H1 (cell line): ENCODE measurements at regions not wholly inside any gene's neighbourhood (a gene's known extent, or its start where the extent isn't known, plus 50 kb on each side); places are given as distances from the start of the nearest gene placed in this dataset.

Experiments
- CTCF ChIA-PET: fragments of 300-600 bp; sonication (Branson Sonifier 250); formaldehyde crosslinking; loops from one replicate; lab custom pipeline; 2021; ENCODE audit not compliant: partially characterized antibody; lab: Charles Lee
- POLR2A ChIA-PET: fragments of 300-600 bp; sonication (Branson Sonifier 250); formaldehyde crosslinking; loops from one replicate; lab custom pipeline; 2021; ENCODE audit warnings: inconsistent platforms; ENCODE audit not compliant: partially characterized antibody; lab: Charles Lee
- DNase-seq, 2 experiments: peaks; one replicate each; pipeline versions ENCODE4 v3.0.0 to v3.0.0-alpha.2; 2010 to 2022; ENCODE audit warnings: low spot score in 2 of 2, low read depth in 1 of 2, mixed read lengths in 1 of 2
- FAIRE-seq: peaks from 2 replicates; lab custom pipeline; 2011; peaks lifted over from hg19 to GRCh38; lab: Jason Lieb, UNC
- H2AFZ ChIP-seq: 2 replicates; pipeline ENCODE4 v1.8.1; 2012; ENCODE audit warnings: low read length, inconsistent platforms
- H2AK5ac ChIP-seq: 2 replicates; pipeline ENCODE4 v1.6.1; 2013; ENCODE audit warnings: low read depth, low read length
- H2BK120ac ChIP-seq: replicated peaks from 2 replicates; pipeline ENCODE3; 2013; ENCODE audit warnings: low read depth, low read length, inconsistent platforms
- H2BK12ac ChIP-seq: 2 replicates; pipeline ENCODE4 v1.6.1; 2013; ENCODE audit warnings: low read depth, low read length
- H2BK15ac ChIP-seq: 2 replicates; pipeline ENCODE4 v1.6.1; 2013; ENCODE audit warnings: low read length
- H2BK20ac ChIP-seq: 2 replicates; pipeline ENCODE4 v1.6.1; 2013; ENCODE audit warnings: low read length
- H2BK5ac ChIP-seq: 2 replicates; pipeline ENCODE4 v1.6.1; 2013; ENCODE audit warnings: low read depth, low read length
- H3K14ac ChIP-seq: 2 replicates; pipeline ENCODE4 v1.6.1; 2013; ENCODE audit warnings: inconsistent platforms; ENCODE audit not compliant: insufficient read length
- H3K18ac ChIP-seq: 2 replicates; pipeline ENCODE4 v1.6.1; 2013; ENCODE audit warnings: low read length; ENCODE audit errors: extremely low read depth
- H3K23ac ChIP-seq: 2 replicates; pipeline ENCODE4 v1.6.1; 2013; ENCODE audit warnings: inconsistent platforms; ENCODE audit not compliant: insufficient read length
- H3K23me2 ChIP-seq: 2 replicates; pipeline ENCODE4 v1.6.1; 2013; ENCODE audit warnings: low read depth, low read length
- H3K27ac ChIP-seq: 2 replicates; pipeline ENCODE4 v1.6.1; 2011; ENCODE audit warnings: low read depth, low read length, inconsistent platforms
- H3K27me3 ChIP-seq, 4 experiments: replicated peaks in 1 of 4; 1 replicate in 1 of 4; 2 replicates in 3 of 4; pipeline versions ENCODE4 v1.6.1 to v1.8.1; 2011 to 2013; ENCODE audit warnings: low read length in 3 of 4, mild to moderate bottlenecking in 3 of 4, inconsistent platforms in 2 of 4, mixed read lengths in 2 of 4, moderate library complexity in 1 of 4; ENCODE audit not compliant: control insufficient read depth in 3 of 4, insufficient read depth in 3 of 4; ENCODE audit errors: extremely low read depth in 1 of 4
- H3K36me3 ChIP-seq, 4 experiments: 2 replicates each; pipeline versions ENCODE4 v1.6.1 to v1.8.1; 2011 to 2013; ENCODE audit warnings: mild to moderate bottlenecking in 4 of 4, low read length in 3 of 4, moderate library complexity in 2 of 4, control low read depth in 1 of 4, inconsistent platforms in 1 of 4; ENCODE audit not compliant: insufficient read depth in 4 of 4, control insufficient read depth in 2 of 4
- H3K4ac ChIP-seq: replicated peaks from 2 replicates; pipeline ENCODE3; 2013; ENCODE audit warnings: low read length, low read depth, mixed read lengths, inconsistent platforms; ENCODE audit not compliant: insufficient read length
- H3K4me1 ChIP-seq, 4 experiments: replicated peaks in 1 of 4; 1 replicate in 1 of 4; 2 replicates in 3 of 4; pipeline versions ENCODE4 v1.6.1 to v1.8.1; 2011 to 2013; ENCODE audit warnings: low read length in 3 of 4, inconsistent platforms in 2 of 4, mixed read lengths in 1 of 4; ENCODE audit not compliant: insufficient read depth in 4 of 4, control insufficient read depth in 3 of 4
- H3K4me2 ChIP-seq, 2 experiments: 2 replicates each; pipeline versions ENCODE4 v1.6.1 to v1.8.1; 2011 to 2013; ENCODE audit warnings: low read depth in 2 of 2, low read length in 2 of 2, control low read depth in 1 of 2, inconsistent platforms in 1 of 2, mild to moderate bottlenecking in 1 of 2; ENCODE audit not compliant: insufficient read depth in 1 of 2
- H3K4me3 ChIP-seq, 4 experiments: fragments of 200-600, 300-600 bp in 1 of 4; sonication (generic), shearing (Covaris generic), sonication (Bioruptor Twin) in 1 of 4; 2 replicates each; pipeline versions ENCODE4 v1.5.1 to v1.8.1; 2011 to 2016; ENCODE audit warnings: low read length in 4 of 4, low read depth in 3 of 4, control low read depth in 2 of 4, inconsistent platforms in 2 of 4, mild to moderate bottlenecking in 2 of 4, mixed read lengths in 1 of 4, moderate library complexity in 1 of 4; ENCODE audit not compliant: insufficient read depth in 2 of 4; ENCODE audit errors: extremely low read depth in 1 of 4
- H3K56ac ChIP-seq: replicated peaks from 2 replicates; pipeline ENCODE3; 2013; ENCODE audit warnings: low read depth, mild to moderate bottlenecking, mixed read lengths, low read length, inconsistent platforms; ENCODE audit not compliant: insufficient read length
- H3K79me1 ChIP-seq: 2 replicates; pipeline ENCODE4 v1.6.1; 2013; ENCODE audit warnings: low read depth, low read length, control low read depth
- H3K79me2 ChIP-seq, 2 experiments: 2 replicates each; pipeline versions ENCODE4 v1.6.1 to v1.8.1; 2012 to 2013; ENCODE audit warnings: low read length in 2 of 2, mild to moderate bottlenecking in 2 of 2, inconsistent platforms in 1 of 2; ENCODE audit not compliant: insufficient read depth in 2 of 2, control insufficient read depth in 1 of 2
- H3K9ac ChIP-seq, 4 experiments: replicated peaks in 1 of 4; 1 replicate in 1 of 4; 2 replicates in 3 of 4; pipeline versions ENCODE4 v1.6.1 to v1.8.1; 2011 to 2013; ENCODE audit warnings: low read depth in 3 of 4, low read length in 3 of 4, control low read depth in 2 of 4, mild to moderate bottlenecking in 2 of 4, moderate library complexity in 2 of 4, inconsistent platforms in 1 of 4; ENCODE audit errors: extremely low read depth in 1 of 4
- H3K9me3 ChIP-seq, 2 experiments: 2 replicates each; pipeline versions ENCODE4 v1.6.1 to v1.8.1; 2012 to 2013; ENCODE audit warnings: mild to moderate bottlenecking in 2 of 2, moderate library complexity in 2 of 2, control low read depth in 1 of 2, inconsistent platforms in 1 of 2, low read depth in 1 of 2, low read length in 1 of 2, mixed read lengths in 1 of 2; ENCODE audit not compliant: insufficient read depth in 2 of 2
- H4K20me1 ChIP-seq, 2 experiments: replicated peaks in 1 of 2; 2 replicates each; pipeline versions ENCODE3 to v1.8.1; 2011 to 2013; ENCODE audit warnings: inconsistent platforms in 2 of 2, low read length in 2 of 2, mild to moderate bottlenecking in 1 of 2; ENCODE audit not compliant: insufficient read depth in 2 of 2, control insufficient read depth in 1 of 2
- H4K5ac ChIP-seq: 2 replicates; pipeline ENCODE4 v1.6.1; 2013; ENCODE audit warnings: low read length, low read depth, mixed read lengths, inconsistent platforms; ENCODE audit not compliant: insufficient read length
- H4K8ac ChIP-seq: 2 replicates; pipeline ENCODE4 v1.8.0; 2013; ENCODE audit warnings: mild to moderate bottlenecking, moderate library complexity, low read length, inconsistent platforms; ENCODE audit not compliant: insufficient read depth; ENCODE audit errors: extremely low read depth
- H4K91ac ChIP-seq: replicated peaks from 2 replicates; pipeline ENCODE3; 2013; ENCODE audit warnings: low read length, mixed read lengths, inconsistent platforms; ENCODE audit not compliant: insufficient read length
- JUN ChIP-seq: IDR thresholded peaks from 2 replicates; pipeline ENCODE4 v1.6.1; 2011; ENCODE audit warnings: low read depth, mild to moderate bottlenecking, improper control_type of control experiment, low read length
- KDM5A ChIP-seq: fragments of 200-600 bp; IDR thresholded peaks from 2 replicates; pipeline ENCODE4 v1.7.1; 2012; ENCODE audit warnings: mild to moderate bottlenecking, low read length, inconsistent platforms, mixed read lengths
- MAFK ChIP-seq: IDR thresholded peaks from 2 replicates; pipeline ENCODE4 v1.6.1; 2012; ENCODE audit warnings: low read depth, mild to moderate bottlenecking, improper control_type of control experiment, low read length
- RNF2 ChIP-seq: fragments of 200-900, 300-1000 bp; sonication (generic); IDR thresholded peaks from 2 replicates; pipeline ENCODE4 v1.7.1; 2016; ENCODE audit warnings: borderline replicate concordance, low read depth, mild to moderate bottlenecking, antibody characterized with exemption, low read length; ENCODE audit not compliant: poor library complexity, severe bottlenecking; ENCODE audit errors: missing control alignments
- WGBS, 2 experiments: shearing (Covaris generic) in 1 of 2; methylation state at CpG; one replicate each; pipeline versions ENCODE4 v1.1.6 to v1.1.7; 2013 to 2015; ENCODE audit warnings: low lambda C conversion rate in 2 of 2, mixed read lengths in 2 of 2, inconsistent platforms in 1 of 2, low coverage in 1 of 2, missing lambda C conversion rate in 1 of 2; ENCODE audit not compliant: insufficient replicate concordance in 2 of 2, insufficient coverage in 1 of 2, insufficient read length in 1 of 2; ENCODE audit errors: extremely low coverage in 1 of 2, missing lambda C conversion rate in 1 of 2; 5-methylcytosine and 5-hydroxymethylcytosine counted together

GRCh38 chr4:96523611-96524010 is 683.7 kb downstream of the PDHA2 start:
- WGBS, 2 experiments = 87% methylated on average over 5 of the region's 5 CpGs; no CpG with 5 or more reads in 1 of the 2 experiments
- H3K18ac ChIP-seq = no peak overlapping the region
- H3K79me1 ChIP-seq = no peaks in the 10 kb centered on the region
- no peak overlapping the region for H2BK5ac ChIP-seq
- no peak overlapping the region for H3K23ac ChIP-seq
- no peak overlapping the region for H2BK120ac ChIP-seq
- no peak overlapping the region for H2BK20ac ChIP-seq
- no peak overlapping the region for H3K4me2 ChIP-seq
- H3K4ac ChIP-seq = no peak overlapping the region
- H3K56ac ChIP-seq = no peak overlapping the region
- H3K36me3 ChIP-seq = no peaks in the 10 kb centered on the region
- H3K27me3 ChIP-seq = no peaks in the 10 kb centered on the region
- no peak overlapping the region for H4K91ac ChIP-seq
- H3K79me2 ChIP-seq = no peaks in the 10 kb centered on the region
- H2AFZ ChIP-seq = no peak overlapping the region; the same call in 1 of the 2 replicates
- H2BK15ac ChIP-seq = no peak overlapping the region
- H4K20me1 ChIP-seq = no peaks in the 10 kb centered on the region
- no peak overlapping the region for H4K8ac ChIP-seq
- H3K9me3 ChIP-seq = peaks cover 0 to 9% of the 10 kb centered on the region in 2 experiments; a peak in 2 of 4 replicates
- no peak overlapping the region for H2BK12ac ChIP-seq
- no peak overlapping the region for H2AK5ac ChIP-seq
- H3K23me2 ChIP-seq = no peaks in the 10 kb centered on the region
- no peak overlapping the region for H3K4me3 ChIP-seq
- no peak for FAIRE-seq
- H3K4me1 ChIP-seq = no peaks in the 10 kb centered on the region
- H3K27ac ChIP-seq = no peak overlapping the region
- CTCF ChIA-PET = no interaction called here
- POLR2A ChIA-PET = no interaction called here
- H3K9ac ChIP-seq = no peak overlapping the region
- H4K5ac ChIP-seq = no peak overlapping the region
- H3K14ac ChIP-seq = no peak overlapping the region
- TF ChIP-seq MAFK = no peak
- no peak for TF ChIP-seq JUN
- TF ChIP-seq RNF2 = no peak
- no peak for TF ChIP-seq KDM5A
- DNase-seq = no peak
